ENCODE measurements at regions not wholly inside any gene's neighbourhood (a gene's known extent, or its start where the extent isn't known, plus 50 kb on each side); places are given as distances from the start of the nearest gene placed in this dataset.
A peak's percentile ranks its signal among the peaks of the same experiment; 100 is the strongest.

GRCh38 chr1:239539051-239539450 is 152.7 kb downstream of the CHRM3 start:
- no peak for DNase-seq

GRCh38 chr1:239539812-239540211 is 153.4 kb downstream of the CHRM3 start:
- DNase-seq: no peak

- DNase-seq: no peak
These were observed 157.5 kb downstream of the CHRM3 start for GRCh38 chr1:239543873-239544272.

GRCh38 chr1:239545466-239545865 is 159.1 kb downstream of the CHRM3 start:
- DNase-seq: no peak

GRCh38 chr1:239547987-239548386 is 161.6 kb downstream of the CHRM3 start:
- no peak for DNase-seq

GRCh38 chr1:239550178-239550577 is 163.8 kb downstream of the CHRM3 start:
- no peak for DNase-seq

- peak in 1 of 4 experiments; percentile 8 for DNase-seq
These were observed 169.0 kb downstream of the CHRM3 start for GRCh38 chr1:239555350-239555749.

GRCh38 chr1:239558559-239558958 is 172.2 kb downstream of the CHRM3 start:
- DNase-seq: no peak

- peak; percentile 12 to 73 (median 53) for DNase-seq
These were observed 172.6 kb downstream of the CHRM3 start for GRCh38 chr1:239558991-239559390.

- DNase-seq: no peak
These were observed 174.6 kb downstream of the CHRM3 start for GRCh38 chr1:239560921-239561320.

- DNase-seq: no peak
These were observed 175.7 kb downstream of the CHRM3 start for GRCh38 chr1:239562095-239562494.

GRCh38 chr1:239563681-239564080 is 177.3 kb downstream of the CHRM3 start:
- peak; percentile 36 to 75 (median 56) for DNase-seq

- DNase-seq: no peak
These were observed 179.7 kb downstream of the CHRM3 start for GRCh38 chr1:239566074-239566473.

GRCh38 chr1:239570878-239571277 is 184.5 kb downstream of the CHRM3 start:
- no peak for DNase-seq

- DNase-seq: no peak
These were observed 185.8 kb downstream of the CHRM3 start for GRCh38 chr1:239572183-239572582.

GRCh38 chr1:239574112-239574511 is 187.7 kb downstream of the CHRM3 start:
- no peak for DNase-seq

GRCh38 chr1:239575113-239575512 is 188.7 kb downstream of the CHRM3 start:
- DNase-seq: no peak

- no peak for DNase-seq
These were observed 197.2 kb downstream of the CHRM3 start for GRCh38 chr1:239583536-239583935.

GRCh38 chr1:239586128-239586527 is 199.8 kb downstream of the CHRM3 start:
- DNase-seq: no peak

- peak in 1 of 4 experiments; percentile 3 for DNase-seq
These were observed 200.7 kb downstream of the CHRM3 start for GRCh38 chr1:239587066-239587465.

- no peak for DNase-seq
These were observed 201.4 kb downstream of the CHRM3 start for GRCh38 chr1:239587574-239588369.

- no peak for DNase-seq
These were observed 204.2 kb downstream of the CHRM3 start for GRCh38 chr1:239590556-239590955.

- no peak for DNase-seq
These were observed 207.2 kb downstream of the CHRM3 start for GRCh38 chr1:239593527-239593926.

GRCh38 chr1:239600588-239600987 is 214.2 kb downstream of the CHRM3 start:
- no peak for DNase-seq

- no peak for DNase-seq
These were observed 214.7 kb downstream of the CHRM3 start for GRCh38 chr1:239601108-239601507.
